ENCODE measurements at regions not wholly inside any gene's neighbourhood (a gene's known extent, or its start where the extent isn't known, plus 50 kb on each side); places are given as distances from the start of the nearest gene placed in this dataset.
A peak's percentile ranks its signal among the peaks of the same experiment; 100 is the strongest.

DNA sequence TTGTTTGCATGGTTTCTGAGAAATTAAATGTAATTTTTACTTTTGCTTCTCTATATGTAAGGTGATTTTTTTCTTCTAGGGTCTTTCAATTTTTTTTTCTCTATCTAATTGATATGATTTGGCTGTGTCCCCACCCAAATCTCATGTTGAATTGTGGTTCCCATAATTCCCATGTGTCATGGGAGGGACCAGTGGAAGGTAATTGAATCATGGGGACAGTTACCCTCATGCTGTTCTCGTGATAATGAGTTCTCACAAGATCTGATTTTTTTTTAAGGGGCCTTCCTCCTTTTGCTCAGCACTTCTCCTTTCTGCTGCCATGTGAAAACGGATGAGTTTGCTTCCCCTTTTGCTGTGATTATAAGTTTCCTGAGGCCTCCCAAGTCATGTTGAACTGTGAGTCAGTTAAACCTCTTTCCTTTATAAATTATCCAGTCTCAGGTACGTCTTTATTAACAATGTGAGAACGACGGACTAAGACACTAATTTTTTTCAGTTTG, 150.8 kb downstream of the MTRR start:
- no peaks in the 10 kb centered on the region for H3K27me3 ChIP-seq (replicated peaks in 1 of 2; ENCODE audit: control insufficient read depth in 2 of 2, insufficient read depth in 2 of 2, low read length in 1 of 2)
- H3K36me3 ChIP-seq (ENCODE audit: control insufficient read depth in 2 of 2, insufficient read depth in 2 of 2, low read length in 1 of 2), result no peaks in the 10 kb centered on the region
- no peak overlapping the region for H3K27ac ChIP-seq (ENCODE audit: control insufficient read depth, insufficient read depth)
- 33% methylated on average over 5 of the region's 5 CpGs for WGBS (ENCODE audit: insufficient coverage, insufficient replicate concordance, low lambda C conversion rate, missing lambda C conversion rate)
- H3K4me1 ChIP-seq (ENCODE audit: control insufficient read depth, insufficient read depth, low read length), result no peaks in the 10 kb centered on the region
- in situ Hi-C loops (cut with MboI) (no loop called here), intact Hi-C loops (cut with micrococcal nuclease; ENCODE audit: unreplicated experiment) (no loop called here)
- no peak overlapping the region for H3K4me3 ChIP-seq
- H3K79me2 ChIP-seq (ENCODE audit: control insufficient read depth, insufficient read depth, low read length), result no peaks in the 10 kb centered on the region
- ATAC-seq (no peak; the same call in 1 of the 3 replicates), FAIRE-seq (no peak), DNase-seq (ENCODE audit: low read depth, low spot score) (peak; percentile 5)
- H3K4me2 ChIP-seq (ENCODE audit: control insufficient read depth, insufficient read depth), result no peak overlapping the region
- RAD21 ChIA-PET (ENCODE audit: unreplicated experiment), result no interaction called here
- BruUV-seq (replicated peaks), result no TSS peak
- SMC1A ChIA-PET (ENCODE audit: uncharacterized antibody, unreplicated experiment), result no interaction called here
- no peaks in the 10 kb centered on the region; the same call in 2 of the 3 replicates for H3K9me3 ChIP-seq (replicated peaks; ENCODE audit: control insufficient read depth, insufficient read depth, low read length)
- no peak for TF ChIP-seq HCFC1 (IDR thresholded peaks at IDR 0.05; ENCODE audit: low read length)
- peak; percentile 64 for TF ChIP-seq SPI1 (IDR thresholded peaks at IDR 0.05; ENCODE audit: borderline replicate concordance, insufficient read depth, low read depth, low read length)
- no peak overlapping the region for H2AFZ ChIP-seq (ENCODE audit: control insufficient read depth, low read depth, low read length)
- CTCF ChIA-PET, result interaction anchor here (0.9 to 1.7 kb wide), 2 partner anchors 10 to 18 kb away, joined by 3 to 5 read pairs; no protein-coding TSS in a partner anchor
- H3K9ac ChIP-seq (ENCODE audit: control insufficient read depth, insufficient read depth, low read length), result no peak overlapping the region
- no peaks in the 10 kb centered on the region for H4K20me1 ChIP-seq (ENCODE audit: control insufficient read depth, insufficient read depth)
- POLR2A ChIA-PET, result no interaction called here

DNA sequence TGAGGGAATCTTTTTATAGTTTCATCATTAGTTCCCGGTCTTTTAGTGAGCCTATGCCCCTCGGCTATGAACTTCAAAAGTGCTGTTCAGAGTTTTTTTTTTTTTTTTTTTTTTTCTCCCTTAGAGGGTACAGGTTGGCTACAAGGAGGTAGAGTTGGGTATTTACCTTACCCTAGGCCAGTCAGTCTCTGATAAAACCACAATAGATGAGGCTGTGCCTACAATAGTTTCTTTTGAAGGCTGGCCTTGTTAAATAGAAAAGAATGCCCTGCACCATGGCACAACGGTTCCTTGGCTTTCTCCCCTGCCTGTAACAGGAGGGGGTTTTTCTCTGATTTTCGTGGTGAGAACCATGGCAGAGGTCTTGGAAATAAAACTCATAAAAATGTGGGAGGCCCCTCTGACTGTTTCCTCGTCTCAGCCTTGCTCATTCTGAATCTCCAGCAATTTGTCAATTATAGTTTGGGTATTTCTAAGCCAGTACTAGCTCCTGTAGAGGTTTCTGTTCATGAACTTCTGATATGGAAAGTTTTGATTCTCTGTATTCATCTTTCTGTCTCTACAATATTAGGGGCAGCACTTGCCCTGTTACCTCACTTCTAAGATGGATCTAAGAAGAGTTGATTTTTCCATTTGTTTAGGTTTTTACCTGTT, 152.0 kb downstream of the MTRR start:
- Histone ChIP-seq H2AFZ (ENCODE audit: control insufficient read depth, low read depth, low read length) (no peak overlapping the region), H3K79me2 (ENCODE audit: control insufficient read depth, insufficient read depth, low read length) (no peaks in the 10 kb centered on the region), H3K4me2 (ENCODE audit: control insufficient read depth, insufficient read depth) (no peak overlapping the region), H3K4me1 (ENCODE audit: control insufficient read depth, insufficient read depth, low read length) (no peaks in the 10 kb centered on the region), H3K27me3 (replicated peaks in 1 of 2; ENCODE audit: control insufficient read depth in 2 of 2, insufficient read depth in 2 of 2, low read length in 1 of 2) (no peaks in the 10 kb centered on the region), H3K9ac (ENCODE audit: control insufficient read depth, insufficient read depth, low read length) (no peak overlapping the region), H3K27ac (ENCODE audit: control insufficient read depth, insufficient read depth) (no peak overlapping the region), H3K4me3 (no peak overlapping the region), H3K36me3 (ENCODE audit: control insufficient read depth in 2 of 2, insufficient read depth in 2 of 2, low read length in 1 of 2) (no peaks in the 10 kb centered on the region), H4K20me1 (ENCODE audit: control insufficient read depth, insufficient read depth) (no peaks in the 10 kb centered on the region), H3K9me3 (replicated peaks; ENCODE audit: control insufficient read depth, insufficient read depth, low read length) (no peaks in the 10 kb centered on the region; the same call in 2 of the 3 replicates)
- ChIA-PET RAD21 (ENCODE audit: unreplicated experiment) (no interaction called here), CTCF (no interaction called here), POLR2A (no interaction called here), SMC1A (ENCODE audit: uncharacterized antibody, unreplicated experiment) (no interaction called here)
- FAIRE-seq, result no peak
- 13% methylated on average over 5 of the region's 5 CpGs for WGBS (ENCODE audit: insufficient coverage, insufficient replicate concordance, low lambda C conversion rate, missing lambda C conversion rate)
- in situ Hi-C loops (cut with MboI) (no loop called here), intact Hi-C loops (cut with micrococcal nuclease; ENCODE audit: unreplicated experiment) (no loop called here)
- BruUV-seq (replicated peaks), result no TSS peak
- no peak for DNase-seq (ENCODE audit: low read depth, low spot score)
- ATAC-seq, result no peak; the same call in 2 of the 3 replicates
- TF ChIP-seq CBX3 (IDR thresholded peaks at IDR 0.05; ENCODE audit: borderline replicate concordance, low read depth), result no peak
- TF ChIP-seq, protein P1, sequence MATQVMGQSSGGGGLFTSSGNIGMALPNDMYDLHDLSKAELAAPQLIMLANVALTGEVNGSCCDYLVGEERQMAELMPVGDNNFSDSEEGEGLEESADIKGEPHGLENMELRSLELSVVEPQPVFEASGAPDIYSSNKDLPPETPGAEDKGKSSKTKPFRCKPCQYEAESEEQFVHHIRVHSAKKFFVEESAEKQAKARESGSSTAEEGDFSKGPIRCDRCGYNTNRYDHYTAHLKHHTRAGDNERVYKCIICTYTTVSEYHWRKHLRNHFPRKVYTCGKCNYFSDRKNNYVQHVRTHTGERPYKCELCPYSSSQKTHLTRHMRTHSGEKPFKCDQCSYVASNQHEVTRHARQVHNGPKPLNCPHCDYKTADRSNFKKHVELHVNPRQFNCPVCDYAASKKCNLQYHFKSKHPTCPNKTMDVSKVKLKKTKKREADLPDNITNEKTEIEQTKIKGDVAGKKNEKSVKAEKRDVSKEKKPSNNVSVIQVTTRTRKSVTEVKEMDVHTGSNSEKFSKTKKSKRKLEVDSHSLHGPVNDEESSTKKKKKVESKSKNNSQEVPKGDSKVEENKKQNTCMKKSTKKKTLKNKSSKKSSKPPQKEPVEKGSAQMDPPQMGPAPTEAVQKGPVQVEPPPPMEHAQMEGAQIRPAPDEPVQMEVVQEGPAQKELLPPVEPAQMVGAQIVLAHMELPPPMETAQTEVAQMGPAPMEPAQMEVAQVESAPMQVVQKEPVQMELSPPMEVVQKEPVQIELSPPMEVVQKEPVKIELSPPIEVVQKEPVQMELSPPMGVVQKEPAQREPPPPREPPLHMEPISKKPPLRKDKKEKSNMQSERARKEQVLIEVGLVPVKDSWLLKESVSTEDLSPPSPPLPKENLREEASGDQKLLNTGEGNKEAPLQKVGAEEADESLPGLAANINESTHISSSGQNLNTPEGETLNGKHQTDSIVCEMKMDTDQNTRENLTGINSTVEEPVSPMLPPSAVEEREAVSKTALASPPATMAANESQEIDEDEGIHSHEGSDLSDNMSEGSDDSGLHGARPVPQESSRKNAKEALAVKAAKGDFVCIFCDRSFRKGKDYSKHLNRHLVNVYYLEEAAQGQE (IDR thresholded peaks at IDR 0.05; ENCODE audit: low read depth, low read length), result no peak

Data from GM12878 (cell line).